Astrocyte of the hippocampus (primary cell): ENCODE measurements at regions not wholly inside any gene's neighbourhood (a gene's known extent, or its start where the extent isn't known, plus 50 kb on each side); places are given as distances from the start of the nearest gene placed in this dataset.
"Not testable (repeated sequence)": the region's sequence is repeated elsewhere in the genome, so short reads cannot be mapped to it uniquely, and the experiment has no call there.

Experiments used
- DNase-seq: peaks from one replicate; pipeline ENCODE4 v3.0.0; 2011; ENCODE audit warnings: low read depth, low spot score

- DNase-seq, result peak; percentile 65
These were observed 320.8 kb downstream of the SOX4 start for GRCh38 chr6:21914121-21914973.

DNA sequence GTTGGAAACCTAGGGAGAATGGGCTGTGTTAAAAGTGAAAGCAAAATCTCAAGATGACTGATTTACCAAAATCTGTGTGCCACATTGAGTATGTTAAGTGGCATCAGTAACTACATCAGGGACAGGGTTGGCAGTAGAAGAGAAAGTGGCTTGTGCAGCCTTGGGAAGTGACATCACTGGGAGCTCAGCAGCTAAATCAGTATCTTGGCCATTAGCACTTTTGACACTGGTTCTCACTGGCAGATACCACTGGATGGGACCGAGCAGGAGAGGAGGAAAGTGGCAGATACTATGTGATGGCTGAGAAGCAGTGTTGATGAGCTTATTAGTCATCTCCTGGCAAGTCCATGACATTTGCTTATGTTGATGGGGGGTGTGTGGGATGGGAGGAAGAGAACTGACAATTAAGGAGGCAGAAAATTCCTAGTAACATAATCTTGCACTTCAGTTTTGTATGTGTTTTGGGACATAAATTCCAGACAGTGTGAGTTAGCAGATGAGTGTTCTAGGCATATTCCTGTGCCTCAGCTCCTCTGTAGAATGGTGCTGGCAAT, 322.2 kb downstream of the SOX4 start:
- DNase-seq, result peak; percentile 53

DNA sequence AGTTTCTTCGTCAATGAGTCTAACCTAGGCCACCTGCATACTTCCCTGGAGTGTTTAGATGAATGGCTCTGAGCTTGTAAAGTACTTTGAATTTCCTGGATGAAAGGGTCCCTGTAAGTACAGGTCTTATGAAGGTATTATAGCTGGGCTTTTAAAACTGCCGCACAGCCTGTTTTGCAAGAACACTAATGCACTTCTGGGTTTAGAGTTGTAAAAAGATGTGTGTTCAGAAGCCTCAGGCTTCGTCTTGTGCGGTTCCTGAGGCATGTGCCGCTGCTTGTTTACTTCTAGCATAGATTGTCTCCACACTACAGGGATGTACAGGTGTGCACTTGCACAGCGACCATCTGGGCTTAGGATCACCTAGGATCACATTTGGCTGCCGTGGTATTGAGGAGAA, 324.5 kb downstream of the SOX4 start:
- no peak for DNase-seq

DNA sequence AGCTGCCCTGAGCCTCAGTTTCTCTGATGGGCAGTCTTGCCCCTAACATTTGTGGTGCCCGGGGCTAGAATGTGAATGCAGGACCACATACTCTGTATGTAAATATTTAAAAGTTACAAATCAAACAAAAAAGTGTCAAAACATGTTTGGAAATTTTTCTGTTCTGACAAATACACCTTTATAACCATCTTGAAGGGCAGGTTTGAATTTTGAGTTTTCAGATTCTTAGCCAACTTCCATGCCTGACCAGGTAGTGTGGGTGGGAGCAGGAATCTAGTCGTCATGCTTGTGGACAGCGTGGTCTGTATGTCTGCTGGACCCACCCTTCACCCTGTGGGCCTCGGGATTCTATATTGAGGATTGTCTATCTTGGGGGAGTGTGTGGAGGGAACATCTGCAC, 325.1 kb downstream of the SOX4 start:
- no peak for DNase-seq

GRCh38 chr6:21922086-21922485, 328.5 kb downstream of the SOX4 start:
- DNase-seq, result peak; percentile 73

GRCh38 chr6:21924002-21924401, 330.5 kb downstream of the SOX4 start:
- no peak for DNase-seq

DNA sequence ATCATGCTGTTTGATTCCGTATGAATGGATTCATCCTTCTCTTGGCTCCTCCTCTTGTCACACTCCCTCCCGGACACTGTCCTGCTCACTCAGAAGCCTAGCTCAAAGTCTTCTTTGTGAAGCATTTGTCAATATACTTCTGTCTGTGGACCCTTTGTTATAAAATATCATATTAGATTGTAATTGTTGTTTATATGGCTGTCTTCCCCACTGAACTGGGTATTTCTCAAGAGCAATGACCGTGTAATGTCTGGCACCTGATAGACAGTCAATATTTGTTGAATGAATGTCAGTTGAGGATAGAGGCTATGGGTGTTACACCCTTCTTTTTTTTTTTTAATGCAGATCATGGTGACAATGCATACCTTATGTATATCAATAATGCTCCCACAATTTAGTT, 335.3 kb downstream of the SOX4 start:
- no peak for DNase-seq

DNA sequence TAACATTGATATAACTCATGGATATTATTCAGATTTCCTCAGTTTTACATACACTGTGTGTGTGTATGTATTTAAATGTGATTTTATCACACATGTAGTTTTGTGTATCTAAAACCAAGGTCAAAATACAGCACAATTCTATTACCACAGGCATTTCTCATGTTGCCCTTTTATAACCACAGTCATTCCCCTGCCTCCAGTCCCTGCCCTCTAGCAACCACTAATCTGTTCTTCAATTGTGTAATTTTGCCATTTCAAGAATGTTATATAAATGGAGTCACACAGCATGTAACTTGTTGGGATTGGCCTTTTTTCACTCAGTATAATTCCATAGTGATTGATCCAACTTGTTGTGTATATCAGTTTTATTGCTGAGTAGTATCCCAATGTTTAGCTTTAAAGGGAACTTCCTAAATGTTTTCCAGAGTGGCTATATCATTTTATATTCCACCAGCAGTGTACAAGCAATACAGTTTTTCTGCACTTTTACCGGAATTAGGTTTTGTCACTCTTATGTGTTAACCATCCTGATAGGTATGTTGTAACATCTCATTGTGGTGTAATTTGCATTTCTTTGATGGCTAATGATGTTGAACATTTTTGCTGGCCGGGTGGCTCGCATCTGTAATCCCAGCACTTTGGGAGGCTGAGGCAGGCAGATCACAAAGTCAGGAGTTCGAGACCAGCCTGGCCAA, 338.2 kb downstream of the SOX4 start:
- DNase-seq, result peak; percentile 78

- DNase-seq, result no peak
These were observed 339.8 kb downstream of the SOX4 start for GRCh38 chr6:21933351-21933750.

GRCh38 chr6:21935142-21935541, 341.6 kb downstream of the SOX4 start:
- DNase-seq, result no peak

GRCh38 chr6:21935561-21936028, 342.0 kb downstream of the SOX4 start:
- no peak for DNase-seq

GRCh38 chr6:21937466-21937865, 343.9 kb downstream of the SOX4 start:
- DNase-seq, result no peak

DNA sequence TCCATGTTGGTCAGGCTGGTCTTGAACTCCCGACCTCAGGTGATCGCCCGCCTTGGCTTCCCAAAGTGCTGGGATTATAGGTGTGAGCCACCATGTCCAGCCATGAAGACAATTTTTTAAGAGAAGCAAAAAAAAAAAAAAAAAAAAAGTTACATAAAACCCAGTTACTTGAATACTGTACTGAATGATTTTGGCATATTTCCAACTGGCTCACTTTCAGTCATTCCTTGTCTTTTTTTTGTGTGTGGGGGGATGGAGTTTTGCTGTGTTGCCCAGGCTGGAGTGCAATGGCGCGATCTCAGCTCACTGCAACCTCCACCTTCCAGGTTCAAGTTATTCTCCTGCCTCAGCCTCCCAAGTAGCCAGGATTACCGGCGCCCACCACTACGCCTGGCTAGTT, 345.5 kb downstream of the SOX4 start:
- DNase-seq, result not testable (repeated sequence)

GRCh38 chr6:21941926-21942325, 348.4 kb downstream of the SOX4 start:
- no peak for DNase-seq

GRCh38 chr6:21942897-21943296, 349.3 kb downstream of the SOX4 start:
- DNase-seq, result peak; percentile 30

GRCh38 chr6:21946298-21946783, 350.5 kb downstream of the PRL start:
- DNase-seq, result peak; percentile 97

GRCh38 chr6:21947227-21947626, 349.6 kb downstream of the PRL start:
- not testable (repeated sequence) for DNase-seq

- DNase-seq, result peak; percentile 74
These were observed 349.0 kb downstream of the PRL start for GRCh38 chr6:21947731-21948386.

DNA sequence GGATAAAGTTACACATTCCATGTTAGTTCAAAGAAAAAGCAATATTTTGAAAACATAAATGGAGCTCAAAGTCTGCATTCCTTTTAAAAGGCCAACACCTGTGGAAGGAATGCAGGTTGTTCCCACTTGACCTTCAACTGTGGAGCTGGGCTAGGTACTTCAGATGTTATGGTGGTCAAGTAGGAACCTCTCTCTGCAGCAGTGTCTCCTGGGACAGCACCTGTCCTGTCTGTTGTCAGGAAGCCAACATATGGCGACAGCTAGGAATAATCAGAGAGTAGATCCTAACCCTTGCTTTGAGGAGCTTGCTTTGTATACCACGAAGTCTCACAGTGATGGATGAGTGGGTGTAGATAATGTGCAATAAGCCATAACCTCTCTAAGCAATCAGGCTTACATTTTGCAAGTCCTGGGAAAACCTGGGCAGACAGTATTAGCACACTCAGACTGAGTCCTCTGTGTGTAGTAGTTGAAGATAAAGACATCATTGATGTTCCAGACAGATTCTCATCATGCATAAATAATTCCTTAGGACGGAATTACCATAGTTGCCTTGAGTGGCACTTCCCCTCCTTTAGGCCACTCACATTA, 347.5 kb downstream of the PRL start:
- peak; percentile 35 for DNase-seq

- no peak for DNase-seq
These were observed 344.5 kb downstream of the PRL start for GRCh38 chr6:21952367-21952766.
